NB4 (cell line): ENCODE measurements at regions not wholly inside any gene's neighbourhood (a gene's known extent, or its start where the extent isn't known, plus 50 kb on each side); places are given as distances from the start of the nearest gene placed in this dataset.

Source experiments
- DNase-seq: peaks from one replicate; pipeline ENCODE4 v3.0.0; 2010; ENCODE audit warnings: low read depth
- H3K4me3 ChIP-seq: one replicate; pipeline ENCODE4 v1.5.1; 2011; ENCODE audit warnings: mild to moderate bottlenecking, low read depth, low read length, moderate library complexity
- MYC ChIP-seq: IDR thresholded peaks from 2 replicates; pipeline ENCODE4 v1.6.1; 2011; ENCODE audit warnings: low read depth, low read length
- POLR2A ChIP-seq: IDR thresholded peaks from 2 replicates; pipeline ENCODE4 v1.6.1; 2011; ENCODE audit warnings: mild to moderate bottlenecking; ENCODE audit not compliant: insufficient read length; ENCODE audit errors: extremely low read depth
- TF ChIP-seq, protein P1 (sequence below): IDR thresholded peaks from one replicate; pipeline ENCODE4 v1.5.1; 2012; ENCODE audit warnings: low read depth, low read length
- TF ChIP-seq, protein P2 (sequence below): IDR thresholded peaks from 2 replicates; pipeline ENCODE4 v1.6.1; 2011; ENCODE audit warnings: low read depth, low read length

DNA sequence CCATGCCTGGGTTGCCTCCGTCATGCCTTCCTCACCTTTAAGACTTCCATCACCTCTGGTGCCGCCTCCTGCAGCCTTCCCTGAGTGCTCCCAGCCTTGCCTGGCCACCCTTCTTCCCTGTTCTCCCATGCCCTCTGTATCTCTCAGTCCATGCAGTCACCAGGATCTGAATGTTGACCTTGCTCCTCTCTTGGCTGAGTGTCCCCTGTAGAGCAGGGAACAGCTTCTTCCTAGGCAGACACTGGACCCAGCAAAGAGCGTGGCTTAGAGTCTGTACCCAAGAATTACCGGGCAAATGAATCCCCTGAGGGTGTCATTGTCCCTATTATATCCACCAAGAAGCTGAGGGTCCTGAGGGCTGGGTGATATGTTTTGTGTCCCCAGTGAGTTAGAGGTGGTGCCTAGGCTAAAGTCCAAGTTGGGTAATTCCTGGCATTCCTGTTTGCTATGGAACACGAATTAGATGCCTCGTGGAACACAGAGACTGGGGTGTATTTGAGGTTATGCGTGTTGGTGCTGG is 505.6 kb downstream of the RPS24 start:
- no peak for DNase-seq
- no peak overlapping the region for H3K4me3 ChIP-seq

DNA sequence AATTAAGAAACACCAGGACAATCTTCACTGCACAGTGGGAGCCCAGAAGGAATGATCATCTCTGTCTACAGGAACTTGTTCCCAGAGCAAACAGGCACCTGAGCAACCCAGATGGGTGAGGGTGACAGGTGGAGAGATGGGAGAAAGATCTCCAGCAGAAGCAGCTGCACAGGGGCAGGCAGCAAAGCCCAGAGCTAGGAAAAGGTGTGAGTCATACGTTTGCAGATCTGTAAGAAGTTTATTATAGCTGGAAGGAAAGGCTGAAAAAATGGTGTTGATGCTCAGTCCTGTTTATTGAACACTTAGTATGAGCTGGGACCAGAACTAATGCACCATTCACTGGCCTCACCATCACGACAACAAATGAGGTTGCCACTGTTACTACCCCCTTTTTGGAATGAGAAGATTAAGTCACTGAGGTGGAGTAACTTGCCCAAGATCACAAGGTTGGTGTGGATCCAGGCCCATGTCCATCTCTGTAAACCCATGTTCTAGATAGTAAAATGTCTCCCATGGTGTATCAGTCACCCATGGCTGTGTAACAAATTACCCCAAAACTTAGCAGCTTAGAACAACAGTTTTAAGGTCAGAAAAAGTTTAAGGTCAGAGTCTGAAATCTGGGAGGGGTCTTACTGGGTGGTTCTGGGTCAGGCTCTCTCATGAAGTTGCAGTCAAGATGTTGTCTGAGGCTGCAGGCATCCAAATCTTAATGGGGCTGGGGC is 506.9 kb downstream of the RPS24 start:
- H3K4me3 ChIP-seq: no peak overlapping the region
- TF ChIP-seq MYC (no peak), POLR2A (no peak)
- TF ChIP-seq, protein P1, sequence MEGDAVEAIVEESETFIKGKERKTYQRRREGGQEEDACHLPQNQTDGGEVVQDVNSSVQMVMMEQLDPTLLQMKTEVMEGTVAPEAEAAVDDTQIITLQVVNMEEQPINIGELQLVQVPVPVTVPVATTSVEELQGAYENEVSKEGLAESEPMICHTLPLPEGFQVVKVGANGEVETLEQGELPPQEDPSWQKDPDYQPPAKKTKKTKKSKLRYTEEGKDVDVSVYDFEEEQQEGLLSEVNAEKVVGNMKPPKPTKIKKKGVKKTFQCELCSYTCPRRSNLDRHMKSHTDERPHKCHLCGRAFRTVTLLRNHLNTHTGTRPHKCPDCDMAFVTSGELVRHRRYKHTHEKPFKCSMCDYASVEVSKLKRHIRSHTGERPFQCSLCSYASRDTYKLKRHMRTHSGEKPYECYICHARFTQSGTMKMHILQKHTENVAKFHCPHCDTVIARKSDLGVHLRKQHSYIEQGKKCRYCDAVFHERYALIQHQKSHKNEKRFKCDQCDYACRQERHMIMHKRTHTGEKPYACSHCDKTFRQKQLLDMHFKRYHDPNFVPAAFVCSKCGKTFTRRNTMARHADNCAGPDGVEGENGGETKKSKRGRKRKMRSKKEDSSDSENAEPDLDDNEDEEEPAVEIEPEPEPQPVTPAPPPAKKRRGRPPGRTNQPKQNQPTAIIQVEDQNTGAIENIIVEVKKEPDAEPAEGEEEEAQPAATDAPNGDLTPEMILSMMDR: no peak
- TF ChIP-seq, protein P2, sequence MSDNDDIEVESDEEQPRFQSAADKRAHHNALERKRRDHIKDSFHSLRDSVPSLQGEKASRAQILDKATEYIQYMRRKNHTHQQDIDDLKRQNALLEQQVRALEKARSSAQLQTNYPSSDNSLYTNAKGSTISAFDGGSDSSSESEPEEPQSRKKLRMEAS: no peak
- DNase-seq: no peak

More for the DNA sequence above, 505.6 kb downstream of the RPS24 start:
- TF ChIP-seq MYC (no peak), POLR2A (no peak)
- TF ChIP-seq, protein P2: no peak
- TF ChIP-seq, protein P1: no peak

DNA sequence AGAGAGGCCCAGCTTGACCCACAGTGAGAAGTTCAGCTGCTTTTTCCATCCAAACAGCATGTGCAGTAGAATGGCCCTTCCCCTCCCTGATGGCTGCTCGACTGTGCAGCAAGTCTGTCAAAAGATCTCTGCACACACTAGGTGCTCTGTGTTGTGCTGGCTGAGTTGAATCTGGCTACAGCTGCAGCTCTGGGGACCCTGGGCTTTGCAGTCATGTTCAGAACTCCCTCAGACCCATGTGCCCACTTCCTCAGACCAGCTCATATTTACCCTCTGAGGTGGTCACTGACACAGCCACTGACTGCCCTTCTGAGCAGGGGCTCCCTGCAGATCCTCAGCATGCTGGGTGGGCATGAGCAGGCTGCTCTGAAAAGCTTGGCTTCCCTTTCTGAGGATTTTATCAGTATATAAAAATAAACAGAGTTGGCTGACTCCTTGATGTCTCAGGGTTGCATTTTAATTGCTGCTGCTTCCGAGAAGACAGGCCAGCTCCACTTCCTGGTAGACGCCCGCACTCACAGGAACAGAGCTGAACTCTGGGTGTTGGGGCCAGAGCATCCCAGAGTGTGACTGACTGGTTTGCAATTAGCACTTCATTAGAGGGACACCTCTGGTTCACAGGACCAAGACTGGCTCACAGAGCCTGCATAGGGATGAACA is 507.9 kb downstream of the RPS24 start:
- DNase-seq: no peak
- no peak overlapping the region for H3K4me3 ChIP-seq
- no peak for TF ChIP-seq POLR2A
- TF ChIP-seq MYC: no peak
- TF ChIP-seq, protein P2: no peak
- TF ChIP-seq, protein P1: no peak

DNA sequence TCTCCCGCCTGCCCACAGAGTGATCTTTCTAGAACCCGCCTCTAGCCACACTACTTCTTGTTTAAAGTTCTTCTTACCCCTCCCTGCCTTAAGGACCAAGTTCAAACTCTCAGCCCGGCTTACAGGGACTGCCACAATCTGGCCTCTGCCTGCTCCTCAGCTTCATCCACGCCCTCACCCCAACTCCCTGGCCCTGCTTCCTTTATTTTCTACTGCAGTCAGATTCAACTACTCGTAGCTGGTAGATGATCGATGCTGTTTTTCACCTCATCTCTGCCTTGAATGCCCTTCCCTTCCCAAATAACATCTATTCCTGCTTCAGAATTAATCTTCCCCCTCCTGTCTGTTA is 508.5 kb downstream of the RPS24 start:
- no peak for DNase-seq
- TF ChIP-seq MYC: no peak
- TF ChIP-seq POLR2A: no peak
- TF ChIP-seq, protein P1: no peak
- TF ChIP-seq, protein P2: no peak
- no peak overlapping the region for H3K4me3 ChIP-seq

DNA sequence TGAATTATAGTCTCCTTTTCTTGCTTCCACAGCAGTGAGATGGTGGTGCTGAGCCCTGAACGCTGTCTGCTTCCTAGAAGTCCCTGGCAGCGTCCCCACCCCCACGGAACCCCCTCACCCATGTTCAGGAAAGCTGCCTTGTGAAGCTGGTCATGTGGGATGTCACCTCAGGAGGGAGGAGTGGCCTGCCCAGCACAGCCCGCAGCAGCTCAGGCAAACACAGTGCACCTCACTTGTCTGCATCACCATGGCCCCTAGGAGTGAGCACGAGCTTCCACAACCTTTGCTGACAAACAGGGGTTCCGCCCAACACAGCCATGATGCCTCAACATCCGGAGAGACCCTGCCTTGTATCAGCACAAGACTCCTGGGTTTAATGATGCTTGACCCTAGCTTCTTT is 508.9 kb downstream of the RPS24 start:
- TF ChIP-seq MYC (no peak), POLR2A (no peak)
- TF ChIP-seq, protein P2: no peak
- TF ChIP-seq, protein P1: no peak
- DNase-seq: no peak
- no peak overlapping the region for H3K4me3 ChIP-seq
